Medulla oblongata (tissue), 1 donor: ENCODE measurements at regions not wholly inside any gene's neighbourhood (a gene's known extent, or its start where the extent isn't known, plus 50 kb on each side); places are given as distances from the start of the nearest gene placed in this dataset.

Source experiments
- DNase-seq: peaks from one replicate; pipeline ENCODE4 v3.0.0-alpha.2; 2015; ENCODE audit errors: extremely low spot score

GRCh38 chr16:49024896-49025295 lies 256.7 kb downstream of the CBLN1 start:
- no peak for DNase-seq

GRCh38 chr16:49024016-49024415 lies 257.6 kb downstream of the CBLN1 start:
- no peak for DNase-seq

- no peak for DNase-seq
These were observed 258.6 kb downstream of the CBLN1 start for GRCh38 chr16:49023050-49023449.

GRCh38 chr16:49022351-49022963 lies 259.2 kb downstream of the CBLN1 start:
- DNase-seq = no peak

GRCh38 chr16:49021136-49021535 lies 260.5 kb downstream of the CBLN1 start:
- no peak for DNase-seq

GRCh38 chr16:49020436-49020835 lies 261.2 kb downstream of the CBLN1 start:
- no peak for DNase-seq

- no peak for DNase-seq
These were observed 261.8 kb downstream of the CBLN1 start for GRCh38 chr16:49019831-49020230.

GRCh38 chr16:49019081-49019633 lies 262.5 kb downstream of the CBLN1 start:
- DNase-seq = no peak

- no peak for DNase-seq
These were observed 263.2 kb downstream of the CBLN1 start for GRCh38 chr16:49018259-49018931.

- DNase-seq = no peak
These were observed 264.1 kb downstream of the CBLN1 start for GRCh38 chr16:49017501-49017900.

GRCh38 chr16:49016461-49016860 lies 265.2 kb downstream of the CBLN1 start:
- no peak for DNase-seq

- no peak for DNase-seq
These were observed 266.4 kb downstream of the CBLN1 start for GRCh38 chr16:49015225-49015592.

- no peak for DNase-seq
These were observed 267.1 kb downstream of the CBLN1 start for GRCh38 chr16:49014277-49015224.

- DNase-seq = no peak
These were observed 267.9 kb downstream of the CBLN1 start for GRCh38 chr16:49013727-49014080.

- no peak for DNase-seq
These were observed 268.5 kb downstream of the CBLN1 start for GRCh38 chr16:49012961-49013726.

- no peak for DNase-seq
These were observed 269.7 kb downstream of the CBLN1 start for GRCh38 chr16:49011901-49012300.

- no peak for DNase-seq
These were observed 270.8 kb downstream of the CBLN1 start for GRCh38 chr16:49010879-49011278.

GRCh38 chr16:49010396-49010795 lies 271.2 kb downstream of the CBLN1 start:
- DNase-seq = no peak

- DNase-seq = no peak
These were observed 272.4 kb downstream of the CBLN1 start for GRCh38 chr16:49009204-49009603.

- no peak for DNase-seq
These were observed 277.6 kb downstream of the CBLN1 start for GRCh38 chr16:49003992-49004391.

GRCh38 chr16:49003022-49003421 lies 278.6 kb downstream of the CBLN1 start:
- no peak for DNase-seq

- DNase-seq = no peak
These were observed 281.0 kb downstream of the CBLN1 start for GRCh38 chr16:49000594-49000993.
